ENCODE measurements at regions not wholly inside any gene's neighbourhood (a gene's known extent, or its start where the extent isn't known, plus 50 kb on each side); places are given as distances from the start of the nearest gene placed in this dataset.

- DNase-seq (no peak), FAIRE-seq (no peak)
- Histone ChIP-seq H3K4me1 (ENCODE audit: control insufficient read depth in 3 of 3, insufficient read depth in 2 of 3, low read depth in 1 of 3, low read length in 2 of 3) (no peaks in the 10 kb centered on the region), H3K4me3 (ENCODE audit: low read depth in 1 of 3, low read length in 3 of 3) (no peak overlapping the region), H3K36me3 (ENCODE audit: control insufficient read depth in 3 of 3, insufficient read depth in 2 of 3, low read depth in 1 of 3, low read length in 3 of 3) (no peaks in the 10 kb centered on the region), H3K27me3 (ENCODE audit: control insufficient read depth in 3 of 3, insufficient read depth in 3 of 3, low read length in 3 of 3) (no peaks in the 10 kb centered on the region), H3K9me3 (ENCODE audit: control insufficient read depth in 2 of 2, insufficient read depth in 1 of 2, low read depth in 1 of 2, low read length in 1 of 2) (no peaks in the 10 kb centered on the region), H3K27ac (ENCODE audit: low read depth in 1 of 3, low read length in 2 of 3) (no peak overlapping the region)
- 66 to 85% (median 84%) methylated on average over 5 of the region's 5 CpGs for WGBS, 3 donors
Observed at GRCh38 chr5:39475881-39476842, 51.4 kb upstream of the DAB2 start.

GRCh38 chr5:39475159-39475571, 50.4 kb upstream of the DAB2 start:
- no peak overlapping the region for H3K27ac ChIP-seq (ENCODE audit: low read depth in 1 of 3, low read length in 2 of 3)

More at GRCh38 chr5:39475159-39475571, 50.4 kb upstream of the DAB2 start:
- Histone ChIP-seq H3K4me3 (ENCODE audit: low read depth in 1 of 3, low read length in 3 of 3) (no peak overlapping the region), H3K36me3 (ENCODE audit: control insufficient read depth in 3 of 3, insufficient read depth in 2 of 3, low read depth in 1 of 3, low read length in 3 of 3) (no peaks in the 10 kb centered on the region), H3K9me3 (ENCODE audit: control insufficient read depth in 2 of 2, insufficient read depth in 1 of 2, low read depth in 1 of 2, low read length in 1 of 2) (no peaks in the 10 kb centered on the region), H3K27me3 (ENCODE audit: control insufficient read depth in 3 of 3, insufficient read depth in 3 of 3, low read length in 3 of 3) (no peaks in the 10 kb centered on the region), H3K4me1 (ENCODE audit: control insufficient read depth in 3 of 3, insufficient read depth in 2 of 3, low read depth in 1 of 3, low read length in 2 of 3) (no peaks in the 10 kb centered on the region)
- FAIRE-seq (no peak), DNase-seq (no peak)
- WGBS, 3 donors, result 82 to 88% (median 84%) methylated on average over 3 of the region's 3 CpGs
